GM23338 (cell line): ENCODE measurements at regions not wholly inside any gene's neighbourhood (a gene's known extent, or its start where the extent isn't known, plus 50 kb on each side); places are given as distances from the start of the nearest gene placed in this dataset.

Source experiments
- ATAC-seq: fragments of 200-7000 bp; cut with Tn5 transposase; 3 replicates; pipeline ENCODE4 v1.9.1; 2020
- DNase-seq: peaks from one replicate; pipeline ENCODE4 v3.0.0-alpha.2; 2015; ENCODE audit warnings: low spot score
- H2AFZ ChIP-seq: fragments of 200-600 bp; sonication (generic); 2 replicates; pipeline ENCODE4 v1.8.0; 2016; ENCODE audit warnings: antibody characterized with exemption, mild to moderate bottlenecking, moderate library complexity
- H3F3A ChIP-seq: fragments of 200-600 bp; sonication (generic); replicated peaks from 2 replicates; pipeline ENCODE4 v1.8.0; 2017; ENCODE audit warnings: antibody characterized with exemption, mixed run types, low read depth
- H3K27ac ChIP-seq: fragments of 200-600 bp; sonication (generic); 2 replicates; pipeline ENCODE4 v1.6.1; 2016; ENCODE audit warnings: low read depth
- H3K27me3 ChIP-seq: fragments of 200-600 bp; sonication (generic); 2 replicates; pipeline ENCODE4 v1.8.0; 2016; ENCODE audit warnings: mild to moderate bottlenecking, mixed run types, moderate library complexity; ENCODE audit not compliant: insufficient read depth
- H3K36me3 ChIP-seq: fragments of 200-600 bp; sonication (generic); 2 replicates; pipeline ENCODE4 v1.8.0; 2016; ENCODE audit warnings: mild to moderate bottlenecking; ENCODE audit not compliant: insufficient read depth
- H3K4me1 ChIP-seq: fragments of 200-600 bp; sonication (generic); 2 replicates; pipeline ENCODE4 v1.8.0; 2016; ENCODE audit warnings: mild to moderate bottlenecking, moderate library complexity; ENCODE audit not compliant: insufficient read depth
- H3K4me2 ChIP-seq: fragments of 200-600 bp; sonication (generic); 2 replicates; pipeline ENCODE4 v1.7.1; 2017; ENCODE audit warnings: mixed run types
- H3K4me3 ChIP-seq: fragments of 200-600 bp; sonication (generic); 2 replicates; pipeline ENCODE4 v1.6.1; 2016; ENCODE audit warnings: mixed run types
- H3K79me2 ChIP-seq: fragments of 200-600 bp; sonication (generic); replicated peaks from 2 replicates; pipeline ENCODE4 v1.8.0; 2017; ENCODE audit warnings: mild to moderate bottlenecking; ENCODE audit not compliant: insufficient read depth
- H3K9me2 ChIP-seq: fragments of 200-600 bp; sonication (generic); 2 replicates; pipeline ENCODE4 v1.8.0; 2017; ENCODE audit not compliant: insufficient read depth
- H4K20me1 ChIP-seq: fragments of 200-600 bp; sonication (generic); replicated peaks from 2 replicates; pipeline ENCODE4 v1.8.0; 2017; ENCODE audit warnings: mild to moderate bottlenecking; ENCODE audit not compliant: insufficient read depth
- H3K27ac Mint-ChIP-seq: 2 replicates; pipeline ENCODE4 v1.8.0; 2020; ENCODE audit warnings: inconsistent platforms, mild to moderate bottlenecking, moderate library complexity, mixed read lengths
- H3K27me3 Mint-ChIP-seq: 3 replicates; pipeline ENCODE4 v1.8.0; 2022; ENCODE audit warnings: low read depth, mild to moderate bottlenecking, moderate library complexity, mixed read lengths, inconsistent platforms; ENCODE audit not compliant: insufficient read depth, poor library complexity
- H3K36me3 Mint-ChIP-seq: 3 replicates; pipeline ENCODE4 v1.8.0; 2021; ENCODE audit warnings: low read depth, mild to moderate bottlenecking, inconsistent platforms, moderate library complexity, mixed read lengths
- H3K4me1 Mint-ChIP-seq: 3 replicates; pipeline ENCODE4 v1.8.0; 2020; ENCODE audit warnings: mild to moderate bottlenecking, inconsistent platforms, mixed read lengths
- H3K4me3 Mint-ChIP-seq: 3 replicates; pipeline ENCODE4 v1.8.0; 2021; ENCODE audit warnings: moderate library complexity, mild to moderate bottlenecking, inconsistent platforms, mixed read lengths
- H3K9me3 Mint-ChIP-seq: 3 replicates; pipeline ENCODE4 v1.8.0; 2020; ENCODE audit warnings: moderate library complexity, mild to moderate bottlenecking, inconsistent platforms, mixed read lengths
- CREB1 ChIP-seq: fragments of 250-450 bp; sonication (Bioruptor Pico); IDR thresholded peaks from 2 replicates; pipeline ENCODE4 v1.5.0; 2020; ENCODE audit warnings: low read depth, mild to moderate bottlenecking, moderate library complexity
- EZH2 ChIP-seq: fragments of 200-600 bp; sonication (generic); IDR thresholded peaks from one replicate; pipeline ENCODE4 v1.8.0; 2017; ENCODE audit warnings: antibody characterized with exemption, mild to moderate bottlenecking, low read depth; ENCODE audit not compliant: unreplicated experiment
- EZH2phosphoT487 ChIP-seq: fragments of 200-600 bp; sonication (generic); IDR thresholded peaks from one replicate; pipeline ENCODE4 v1.8.1; 2018; ENCODE audit warnings: antibody characterized with exemption; ENCODE audit not compliant: unreplicated experiment
- JUNB ChIP-seq: IDR thresholded peaks from one replicate; pipeline ENCODE4 v1.6.1; 2016; ENCODE audit warnings: antibody characterized with exemption; ENCODE audit not compliant: unreplicated experiment
- NANOG ChIP-seq: IDR thresholded peaks from 2 replicates; pipeline ENCODE4 v1.6.1; 2016; ENCODE audit warnings: antibody characterized with exemption, borderline replicate concordance
- POLR2AphosphoS5 ChIP-seq: IDR thresholded peaks from 2 replicates; pipeline ENCODE4 v1.6.1; 2016; ENCODE audit warnings: antibody characterized with exemption, low read depth
- STAT1 ChIP-seq: IDR thresholded peaks from one replicate; pipeline ENCODE4 v1.6.1; 2016; ENCODE audit warnings: antibody characterized with exemption; ENCODE audit not compliant: unreplicated experiment
- ZNF114 ChIP-seq: fragments of 250-450 bp; sonication (Bioruptor Pico); IDR thresholded peaks from 2 replicates; pipeline ENCODE4 v1.5.0; 2020; ENCODE audit warnings: mild to moderate bottlenecking, moderate library complexity
- ZNF331 ChIP-seq: fragments of 250-450 bp; sonication (Bioruptor Pico); IDR thresholded peaks from 2 replicates; pipeline ENCODE4 v1.5.0; 2020; ENCODE audit warnings: low read depth, mild to moderate bottlenecking, moderate library complexity
- TF ChIP-seq, protein P1 (sequence below): fragments of 250-450 bp; sonication (Bioruptor Pico); IDR thresholded peaks from 2 replicates; pipeline ENCODE4 v1.5.0; 2020; ENCODE audit warnings: mild to moderate bottlenecking, moderate library complexity
- TF ChIP-seq, protein P2 (sequence below): IDR thresholded peaks from 2 replicates; pipeline ENCODE4 v1.6.1; 2016; ENCODE audit warnings: antibody characterized with exemption
- TF ChIP-seq, protein P3 (sequence below): IDR thresholded peaks from one replicate; pipeline ENCODE4 v1.6.1; 2018; ENCODE audit warnings: antibody characterized with exemption; ENCODE audit not compliant: unreplicated experiment
- TF ChIP-seq, protein P4 (sequence below), 2 experiments: fragments of 200-600 bp in 1 of 2; sonication (generic) in 1 of 2; conservative IDR thresholded peaks; 2 replicates each; pipeline versions ENCODE4 v1.5.1 to v1.6.1; 2016 to 2017; ENCODE audit warnings: antibody characterized with exemption in 2 of 2, low read depth in 2 of 2, mild to moderate bottlenecking in 2 of 2, moderate library complexity in 1 of 2

DNA sequence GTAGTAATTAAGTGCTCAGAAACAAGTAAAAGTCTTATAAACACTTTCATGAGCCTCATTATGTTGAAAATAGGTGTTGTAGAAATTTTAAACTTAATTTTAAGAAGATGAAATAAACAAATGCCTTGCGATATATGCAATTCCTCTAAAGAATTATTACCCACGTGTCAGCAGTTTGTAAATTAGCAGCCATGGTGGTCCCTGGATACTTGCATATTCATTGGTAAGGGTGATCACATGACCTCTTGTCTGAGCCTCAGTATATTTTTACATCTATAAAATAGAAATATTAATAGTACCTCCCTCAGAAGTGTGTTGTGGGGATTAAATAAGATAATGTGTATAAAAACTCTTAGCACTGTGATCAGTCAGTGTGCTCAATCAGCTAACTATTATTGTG is 141.5 kb upstream of the SVIL start:
- H3K4me3 Mint-ChIP-seq: no peak overlapping the region
- no peaks in the 10 kb centered on the region for H3K36me3 ChIP-seq
- H3K4me1 Mint-ChIP-seq: peaks cover 3% of the 10 kb centered on the region; the same call in 1 of the 3 replicates
- no peaks in the 10 kb centered on the region for H3K79me2 ChIP-seq
- no peak for DNase-seq
- peaks cover 10% of the 10 kb centered on the region; the same call in 2 of the 3 replicates for H3K36me3 Mint-ChIP-seq
- no peaks in the 10 kb centered on the region for H3F3A ChIP-seq
- no peak overlapping the region for H3K4me2 ChIP-seq
- peaks cover 10% of the 10 kb centered on the region for H3K9me2 ChIP-seq
- no peaks in the 10 kb centered on the region for H3K4me1 ChIP-seq
- no peak overlapping the region for H2AFZ ChIP-seq
- no peaks in the 10 kb centered on the region for H3K27me3 ChIP-seq
- no peaks in the 10 kb centered on the region for H4K20me1 ChIP-seq
- no peak overlapping the region for H3K27ac Mint-ChIP-seq
- H3K27me3 Mint-ChIP-seq: peaks cover 7% of the 10 kb centered on the region
- H3K4me3 ChIP-seq: no peak overlapping the region
- TF ChIP-seq, protein P1, sequence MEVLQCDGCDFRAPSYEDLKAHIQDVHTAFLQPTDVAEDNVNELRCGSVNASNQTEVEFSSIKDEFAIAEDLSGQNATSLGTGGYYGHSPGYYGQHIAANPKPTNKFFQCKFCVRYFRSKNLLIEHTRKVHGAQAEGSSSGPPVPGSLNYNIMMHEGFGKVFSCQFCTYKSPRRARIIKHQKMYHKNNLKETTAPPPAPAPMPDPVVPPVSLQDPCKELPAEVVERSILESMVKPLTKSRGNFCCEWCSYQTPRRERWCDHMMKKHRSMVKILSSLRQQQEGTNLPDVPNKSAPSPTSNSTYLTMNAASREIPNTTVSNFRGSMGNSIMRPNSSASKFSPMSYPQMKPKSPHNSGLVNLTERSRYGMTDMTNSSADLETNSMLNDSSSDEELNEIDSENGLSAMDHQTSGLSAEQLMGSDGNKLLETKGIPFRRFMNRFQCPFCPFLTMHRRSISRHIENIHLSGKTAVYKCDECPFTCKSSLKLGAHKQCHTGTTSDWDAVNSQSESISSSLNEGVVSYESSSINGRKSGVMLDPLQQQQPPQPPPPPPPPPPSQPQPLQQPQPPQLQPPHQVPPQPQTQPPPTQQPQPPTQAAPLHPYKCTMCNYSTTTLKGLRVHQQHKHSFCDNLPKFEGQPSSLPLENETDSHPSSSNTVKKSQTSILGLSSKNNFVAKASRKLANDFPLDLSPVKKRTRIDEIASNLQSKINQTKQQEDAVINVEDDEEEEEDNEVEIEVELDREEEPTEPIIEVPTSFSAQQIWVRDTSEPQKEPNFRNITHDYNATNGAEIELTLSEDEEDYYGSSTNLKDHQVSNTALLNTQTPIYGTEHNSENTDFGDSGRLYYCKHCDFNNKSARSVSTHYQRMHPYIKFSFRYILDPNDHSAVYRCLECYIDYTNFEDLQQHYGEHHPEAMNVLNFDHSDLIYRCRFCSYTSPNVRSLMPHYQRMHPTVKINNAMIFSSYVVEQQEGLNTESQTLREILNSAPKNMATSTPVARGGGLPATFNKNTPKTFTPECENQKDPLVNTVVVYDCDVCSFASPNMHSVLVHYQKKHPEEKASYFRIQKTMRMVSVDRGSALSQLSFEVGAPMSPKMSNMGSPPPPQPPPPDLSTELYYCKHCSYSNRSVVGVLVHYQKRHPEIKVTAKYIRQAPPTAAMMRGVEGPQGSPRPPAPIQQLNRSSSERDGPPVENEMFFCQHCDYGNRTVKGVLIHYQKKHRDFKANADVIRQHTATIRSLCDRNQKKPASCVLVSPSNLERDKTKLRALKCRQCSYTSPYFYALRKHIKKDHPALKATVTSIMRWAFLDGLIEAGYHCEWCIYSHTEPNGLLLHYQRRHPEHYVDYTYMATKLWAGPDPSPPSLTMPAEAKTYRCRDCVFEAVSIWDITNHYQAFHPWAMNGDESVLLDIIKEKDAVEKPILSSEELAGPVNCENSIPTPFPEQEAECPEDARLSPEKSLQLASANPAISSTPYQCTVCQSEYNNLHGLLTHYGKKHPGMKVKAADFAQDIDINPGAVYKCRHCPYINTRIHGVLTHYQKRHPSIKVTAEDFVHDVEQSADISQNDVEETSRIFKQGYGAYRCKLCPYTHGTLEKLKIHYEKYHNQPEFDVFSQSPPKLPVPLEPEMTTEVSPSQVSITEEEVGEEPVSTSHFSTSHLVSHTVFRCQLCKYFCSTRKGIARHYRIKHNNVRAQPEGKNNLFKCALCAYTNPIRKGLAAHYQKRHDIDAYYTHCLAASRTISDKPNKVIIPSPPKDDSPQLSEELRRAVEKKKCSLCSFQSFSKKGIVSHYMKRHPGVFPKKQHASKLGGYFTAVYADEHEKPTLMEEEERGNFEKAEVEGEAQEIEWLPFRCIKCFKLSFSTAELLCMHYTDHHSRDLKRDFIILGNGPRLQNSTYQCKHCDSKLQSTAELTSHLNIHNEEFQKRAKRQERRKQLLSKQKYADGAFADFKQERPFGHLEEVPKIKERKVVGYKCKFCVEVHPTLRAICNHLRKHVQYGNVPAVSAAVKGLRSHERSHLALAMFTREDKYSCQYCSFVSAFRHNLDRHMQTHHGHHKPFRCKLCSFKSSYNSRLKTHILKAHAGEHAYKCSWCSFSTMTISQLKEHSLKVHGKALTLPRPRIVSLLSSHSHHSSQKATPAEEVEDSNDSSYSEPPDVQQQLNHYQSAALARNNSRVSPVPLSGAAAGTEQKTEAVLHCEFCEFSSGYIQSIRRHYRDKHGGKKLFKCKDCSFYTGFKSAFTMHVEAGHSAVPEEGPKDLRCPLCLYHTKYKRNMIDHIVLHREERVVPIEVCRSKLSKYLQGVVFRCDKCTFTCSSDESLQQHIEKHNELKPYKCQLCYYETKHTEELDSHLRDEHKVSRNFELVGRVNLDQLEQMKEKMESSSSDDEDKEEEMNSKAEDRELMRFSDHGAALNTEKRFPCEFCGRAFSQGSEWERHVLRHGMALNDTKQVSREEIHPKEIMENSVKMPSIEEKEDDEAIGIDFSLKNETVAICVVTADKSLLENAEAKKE (CRISPR knock-in tag): no peak
- no peak for TF ChIP-seq CREB1
- no peak for TF ChIP-seq ZNF331 (CRISPR knock-in tag)
- TF ChIP-seq EZH2: no peak
- TF ChIP-seq, protein P2, sequence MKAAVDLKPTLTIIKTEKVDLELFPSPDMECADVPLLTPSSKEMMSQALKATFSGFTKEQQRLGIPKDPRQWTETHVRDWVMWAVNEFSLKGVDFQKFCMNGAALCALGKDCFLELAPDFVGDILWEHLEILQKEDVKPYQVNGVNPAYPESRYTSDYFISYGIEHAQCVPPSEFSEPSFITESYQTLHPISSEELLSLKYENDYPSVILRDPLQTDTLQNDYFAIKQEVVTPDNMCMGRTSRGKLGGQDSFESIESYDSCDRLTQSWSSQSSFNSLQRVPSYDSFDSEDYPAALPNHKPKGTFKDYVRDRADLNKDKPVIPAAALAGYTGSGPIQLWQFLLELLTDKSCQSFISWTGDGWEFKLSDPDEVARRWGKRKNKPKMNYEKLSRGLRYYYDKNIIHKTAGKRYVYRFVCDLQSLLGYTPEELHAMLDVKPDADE: no peak
- TF ChIP-seq, protein P3, sequence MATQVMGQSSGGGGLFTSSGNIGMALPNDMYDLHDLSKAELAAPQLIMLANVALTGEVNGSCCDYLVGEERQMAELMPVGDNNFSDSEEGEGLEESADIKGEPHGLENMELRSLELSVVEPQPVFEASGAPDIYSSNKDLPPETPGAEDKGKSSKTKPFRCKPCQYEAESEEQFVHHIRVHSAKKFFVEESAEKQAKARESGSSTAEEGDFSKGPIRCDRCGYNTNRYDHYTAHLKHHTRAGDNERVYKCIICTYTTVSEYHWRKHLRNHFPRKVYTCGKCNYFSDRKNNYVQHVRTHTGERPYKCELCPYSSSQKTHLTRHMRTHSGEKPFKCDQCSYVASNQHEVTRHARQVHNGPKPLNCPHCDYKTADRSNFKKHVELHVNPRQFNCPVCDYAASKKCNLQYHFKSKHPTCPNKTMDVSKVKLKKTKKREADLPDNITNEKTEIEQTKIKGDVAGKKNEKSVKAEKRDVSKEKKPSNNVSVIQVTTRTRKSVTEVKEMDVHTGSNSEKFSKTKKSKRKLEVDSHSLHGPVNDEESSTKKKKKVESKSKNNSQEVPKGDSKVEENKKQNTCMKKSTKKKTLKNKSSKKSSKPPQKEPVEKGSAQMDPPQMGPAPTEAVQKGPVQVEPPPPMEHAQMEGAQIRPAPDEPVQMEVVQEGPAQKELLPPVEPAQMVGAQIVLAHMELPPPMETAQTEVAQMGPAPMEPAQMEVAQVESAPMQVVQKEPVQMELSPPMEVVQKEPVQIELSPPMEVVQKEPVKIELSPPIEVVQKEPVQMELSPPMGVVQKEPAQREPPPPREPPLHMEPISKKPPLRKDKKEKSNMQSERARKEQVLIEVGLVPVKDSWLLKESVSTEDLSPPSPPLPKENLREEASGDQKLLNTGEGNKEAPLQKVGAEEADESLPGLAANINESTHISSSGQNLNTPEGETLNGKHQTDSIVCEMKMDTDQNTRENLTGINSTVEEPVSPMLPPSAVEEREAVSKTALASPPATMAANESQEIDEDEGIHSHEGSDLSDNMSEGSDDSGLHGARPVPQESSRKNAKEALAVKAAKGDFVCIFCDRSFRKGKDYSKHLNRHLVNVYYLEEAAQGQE: no peak
- no peak for TF ChIP-seq STAT1
- no peak for TF ChIP-seq JUNB
- TF ChIP-seq NANOG: no peak
- TF ChIP-seq, protein P4, sequence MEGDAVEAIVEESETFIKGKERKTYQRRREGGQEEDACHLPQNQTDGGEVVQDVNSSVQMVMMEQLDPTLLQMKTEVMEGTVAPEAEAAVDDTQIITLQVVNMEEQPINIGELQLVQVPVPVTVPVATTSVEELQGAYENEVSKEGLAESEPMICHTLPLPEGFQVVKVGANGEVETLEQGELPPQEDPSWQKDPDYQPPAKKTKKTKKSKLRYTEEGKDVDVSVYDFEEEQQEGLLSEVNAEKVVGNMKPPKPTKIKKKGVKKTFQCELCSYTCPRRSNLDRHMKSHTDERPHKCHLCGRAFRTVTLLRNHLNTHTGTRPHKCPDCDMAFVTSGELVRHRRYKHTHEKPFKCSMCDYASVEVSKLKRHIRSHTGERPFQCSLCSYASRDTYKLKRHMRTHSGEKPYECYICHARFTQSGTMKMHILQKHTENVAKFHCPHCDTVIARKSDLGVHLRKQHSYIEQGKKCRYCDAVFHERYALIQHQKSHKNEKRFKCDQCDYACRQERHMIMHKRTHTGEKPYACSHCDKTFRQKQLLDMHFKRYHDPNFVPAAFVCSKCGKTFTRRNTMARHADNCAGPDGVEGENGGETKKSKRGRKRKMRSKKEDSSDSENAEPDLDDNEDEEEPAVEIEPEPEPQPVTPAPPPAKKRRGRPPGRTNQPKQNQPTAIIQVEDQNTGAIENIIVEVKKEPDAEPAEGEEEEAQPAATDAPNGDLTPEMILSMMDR (conservative IDR thresholded peaks at IDR 0.05; ENCODE audit: low read depth in 2 of 2): no peak
- no peak for TF ChIP-seq POLR2AphosphoS5
- TF ChIP-seq ZNF114: no peak
- no peak for TF ChIP-seq EZH2phosphoT487
- no peak overlapping the region for H3K27ac ChIP-seq
- no peak for ATAC-seq
- H3K9me3 Mint-ChIP-seq: peaks cover 21% of the 10 kb centered on the region
